K562 (cell line): ENCODE measurements at regions not wholly inside any gene's neighbourhood (a gene's known extent, or its start where the extent isn't known, plus 50 kb on each side); places are given as distances from the start of the nearest gene placed in this dataset.

Experiments used
- E2F3 ChIP-seq: fragments of 250-450 bp; sonication (Bioruptor Pico); IDR thresholded peaks from 2 replicates; pipeline ENCODE4 v1.4.0; 2020; ENCODE audit warnings: mild to moderate bottlenecking
- ETS2 ChIP-seq: IDR thresholded peaks from 2 replicates; pipeline ENCODE4 v1.6.1; 2016; ENCODE audit warnings: borderline replicate concordance, missing genetic modification characterization, mild to moderate bottlenecking, moderate library complexity, missing compliant biosample characterization; ENCODE audit not compliant: poor library complexity, severe bottlenecking
- FOXJ2 ChIP-seq: fragments of 200-800 bp; sonication (Bioruptor generic); IDR thresholded peaks from 2 replicates; pipeline ENCODE4 v1.6.1; 2016; ENCODE audit warnings: missing genetic modification characterization, missing compliant biosample characterization
- PHB ChIP-seq: fragments of 250-450 bp; sonication (Bioruptor Pico); IDR thresholded peaks from 2 replicates; pipeline ENCODE4 v1.5.0; 2021
- SIRT6 ChIP-seq: IDR thresholded peaks from one replicate; pipeline ENCODE4 v1.6.1; 2012; ENCODE audit warnings: low read depth, mild to moderate bottlenecking, control low read depth, inconsistent platforms, low read length, moderate library complexity
- SIX5 ChIP-seq, 2 experiments: IDR thresholded peaks; 2 replicates each; pipeline ENCODE4 v1.6.1; 2011; ENCODE audit warnings: low read length in 2 of 2, borderline replicate concordance in 1 of 2, low read depth in 1 of 2, mild to moderate bottlenecking in 1 of 2, moderate library complexity in 1 of 2; ENCODE audit not compliant: insufficient read depth in 1 of 2
- SREBF2 ChIP-seq: sonication (generic); formaldehyde crosslinking; IDR thresholded peaks from 2 replicates; pipeline ENCODE4 v1.4.0; 2020; ENCODE audit warnings: mild to moderate bottlenecking, missing genetic modification reagents
- TF ChIP-seq, protein P1 (sequence below): fragments of 450-650 bp; IDR thresholded peaks from 2 replicates; pipeline ENCODE4 v1.6.1; 2017; ENCODE audit warnings: mild to moderate bottlenecking, moderate library complexity
- TF ChIP-seq, protein P2 (sequence below): fragments of 250-450 bp; sonication (Bioruptor Pico); IDR thresholded peaks from 2 replicates; pipeline ENCODE4 v1.4.0; 2020
- TF ChIP-seq, protein P3 (sequence below), 2 experiments: IDR thresholded peaks; 2 replicates each; pipeline ENCODE4 v1.6.1; 2012; ENCODE audit warnings: improper control_type of control experiment in 2 of 2, low read depth in 2 of 2, low read length in 2 of 2, borderline replicate concordance in 1 of 2

DNA sequence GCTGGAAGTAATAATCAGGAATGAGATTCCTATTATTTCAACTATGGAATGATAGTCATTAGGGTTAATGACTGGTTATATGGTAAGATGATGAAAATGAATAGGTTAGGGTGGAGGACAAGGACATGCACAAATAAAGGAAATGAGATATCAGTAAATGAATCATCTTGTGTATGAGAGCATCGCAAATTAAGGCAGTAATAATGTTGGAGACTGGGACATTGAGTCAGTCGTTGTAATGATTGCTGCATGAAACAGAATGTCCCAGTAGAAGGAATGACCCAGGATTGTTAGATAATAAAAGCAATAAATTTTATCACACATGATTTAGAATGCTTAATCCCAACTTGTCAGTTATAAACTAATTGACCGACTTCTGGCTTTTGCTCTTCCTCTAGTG is 1733.7 kb upstream of the PCDH20 start (continued):
- TF ChIP-seq E2F3 (CRISPR knock-in tag) = no peak
- no peak for TF ChIP-seq SIRT6
- TF ChIP-seq, protein P1, sequence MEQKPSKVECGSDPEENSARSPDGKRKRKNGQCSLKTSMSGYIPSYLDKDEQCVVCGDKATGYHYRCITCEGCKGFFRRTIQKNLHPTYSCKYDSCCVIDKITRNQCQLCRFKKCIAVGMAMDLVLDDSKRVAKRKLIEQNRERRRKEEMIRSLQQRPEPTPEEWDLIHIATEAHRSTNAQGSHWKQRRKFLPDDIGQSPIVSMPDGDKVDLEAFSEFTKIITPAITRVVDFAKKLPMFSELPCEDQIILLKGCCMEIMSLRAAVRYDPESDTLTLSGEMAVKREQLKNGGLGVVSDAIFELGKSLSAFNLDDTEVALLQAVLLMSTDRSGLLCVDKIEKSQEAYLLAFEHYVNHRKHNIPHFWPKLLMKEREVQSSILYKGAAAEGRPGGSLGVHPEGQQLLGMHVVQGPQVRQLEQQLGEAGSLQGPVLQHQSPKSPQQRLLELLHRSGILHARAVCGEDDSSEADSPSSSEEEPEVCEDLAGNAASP = no peak
- no peak for TF ChIP-seq ETS2 (tag)
- TF ChIP-seq FOXJ2 = no peak
- TF ChIP-seq SREBF2 (CRISPR knock-in tag) = no peak
- TF ChIP-seq, protein P2, sequence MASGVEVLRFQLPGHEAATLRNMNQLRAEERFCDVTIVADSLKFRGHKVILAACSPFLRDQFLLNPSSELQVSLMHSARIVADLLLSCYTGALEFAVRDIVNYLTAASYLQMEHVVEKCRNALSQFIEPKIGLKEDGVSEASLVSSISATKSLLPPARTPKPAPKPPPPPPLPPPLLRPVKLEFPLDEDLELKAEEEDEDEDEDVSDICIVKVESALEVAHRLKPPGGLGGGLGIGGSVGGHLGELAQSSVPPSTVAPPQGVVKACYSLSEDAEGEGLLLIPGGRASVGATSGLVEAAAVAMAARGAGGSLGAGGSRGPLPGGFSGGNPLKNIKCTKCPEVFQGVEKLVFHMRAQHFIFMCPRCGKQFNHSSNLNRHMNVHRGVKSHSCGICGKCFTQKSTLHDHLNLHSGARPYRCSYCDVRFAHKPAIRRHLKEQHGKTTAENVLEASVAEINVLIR (CRISPR knock-in tag) = no peak
- TF ChIP-seq, protein P3, sequence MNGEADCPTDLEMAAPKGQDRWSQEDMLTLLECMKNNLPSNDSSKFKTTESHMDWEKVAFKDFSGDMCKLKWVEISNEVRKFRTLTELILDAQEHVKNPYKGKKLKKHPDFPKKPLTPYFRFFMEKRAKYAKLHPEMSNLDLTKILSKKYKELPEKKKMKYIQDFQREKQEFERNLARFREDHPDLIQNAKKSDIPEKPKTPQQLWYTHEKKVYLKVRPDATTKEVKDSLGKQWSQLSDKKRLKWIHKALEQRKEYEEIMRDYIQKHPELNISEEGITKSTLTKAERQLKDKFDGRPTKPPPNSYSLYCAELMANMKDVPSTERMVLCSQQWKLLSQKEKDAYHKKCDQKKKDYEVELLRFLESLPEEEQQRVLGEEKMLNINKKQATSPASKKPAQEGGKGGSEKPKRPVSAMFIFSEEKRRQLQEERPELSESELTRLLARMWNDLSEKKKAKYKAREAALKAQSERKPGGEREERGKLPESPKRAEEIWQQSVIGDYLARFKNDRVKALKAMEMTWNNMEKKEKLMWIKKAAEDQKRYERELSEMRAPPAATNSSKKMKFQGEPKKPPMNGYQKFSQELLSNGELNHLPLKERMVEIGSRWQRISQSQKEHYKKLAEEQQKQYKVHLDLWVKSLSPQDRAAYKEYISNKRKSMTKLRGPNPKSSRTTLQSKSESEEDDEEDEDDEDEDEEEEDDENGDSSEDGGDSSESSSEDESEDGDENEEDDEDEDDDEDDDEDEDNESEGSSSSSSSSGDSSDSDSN (IDR thresholded peaks at IDR 0.05; ENCODE audit: borderline replicate concordance in 1 of 2, low read depth in 2 of 2, low read length in 2 of 2) = no peak
- TF ChIP-seq PHB (CRISPR knock-in tag) = no peak
- TF ChIP-seq SIX5 (IDR thresholded peaks at IDR 0.05; ENCODE audit: borderline replicate concordance in 1 of 2, insufficient read depth in 1 of 2, low read depth in 1 of 2, low read length in 2 of 2) = no peak
